ENCODE measurements at regions not wholly inside any gene's neighbourhood (a gene's known extent, or its start where the extent isn't known, plus 50 kb on each side); places are given as distances from the start of the nearest gene placed in this dataset.

GRCh38 chr5:25573691-25574090, 928.9 kb upstream of the CDH10 start:
- no peak for DNase-seq (ENCODE audit: low read depth)
- H3K4me3 ChIP-seq (ENCODE audit: low read length): no peak overlapping the region
- no peak for TF ChIP-seq CTCF (conservative IDR thresholded peaks at IDR 0.05; ENCODE audit: low read length)

- DNase-seq (ENCODE audit: low read depth): no peak
- H3K4me3 ChIP-seq (ENCODE audit: low read length): no peak overlapping the region
- no peak for TF ChIP-seq CTCF (conservative IDR thresholded peaks at IDR 0.05; ENCODE audit: low read length)
Measured at GRCh38 chr5:25570067-25570583, 925.3 kb upstream of the CDH10 start.

- no peak for DNase-seq (ENCODE audit: low read depth)
- H3K4me3 ChIP-seq (ENCODE audit: low read length): no peak overlapping the region
- no peak for TF ChIP-seq CTCF (conservative IDR thresholded peaks at IDR 0.05; ENCODE audit: low read length)
Measured at GRCh38 chr5:25568989-25569625, 924.3 kb upstream of the CDH10 start.

GRCh38 chr5:25568294-25568693, 923.5 kb upstream of the CDH10 start:
- H3K4me3 ChIP-seq (ENCODE audit: low read length): no peak overlapping the region
- no peak for DNase-seq (ENCODE audit: low read depth)
- TF ChIP-seq CTCF (conservative IDR thresholded peaks at IDR 0.05; ENCODE audit: low read length): no peak

GRCh38 chr5:25567881-25568280, 923.1 kb upstream of the CDH10 start:
- no peak overlapping the region for H3K4me3 ChIP-seq (ENCODE audit: low read length)
- no peak for TF ChIP-seq CTCF (conservative IDR thresholded peaks at IDR 0.05; ENCODE audit: low read length)
- DNase-seq (ENCODE audit: low read depth): no peak

- TF ChIP-seq CTCF (conservative IDR thresholded peaks at IDR 0.05; ENCODE audit: low read length): no peak
- DNase-seq (ENCODE audit: low read depth): no peak
- H3K4me3 ChIP-seq (ENCODE audit: low read length): no peak overlapping the region
Measured at GRCh38 chr5:25562656-25563055, 917.9 kb upstream of the CDH10 start.

- no peak for DNase-seq (ENCODE audit: low read depth)
- H3K4me3 ChIP-seq (ENCODE audit: low read length): no peak overlapping the region
- TF ChIP-seq CTCF (conservative IDR thresholded peaks at IDR 0.05; ENCODE audit: low read length): no peak
Measured at GRCh38 chr5:25554077-25554476, 909.3 kb upstream of the CDH10 start.

Measured in AG10803 (cell line).